ENCODE measurements at regions not wholly inside any gene's neighbourhood (a gene's known extent, or its start where the extent isn't known, plus 50 kb on each side); places are given as distances from the start of the nearest gene placed in this dataset.

GRCh38 chr9:81758123-81758797 lies 68.9 kb upstream of the TLE1 start:
- in situ Hi-C loops (cut with HindIII; ENCODE audit: low sequenced_read_pairs): no loop called here
- no peak for TF ChIP-seq CTCF (IDR thresholded peaks at IDR 0.05; ENCODE audit: low read depth, low read length, missing control alignments)
- DNase-seq (ENCODE audit: low read depth): no peak
- H3K4me3 ChIP-seq (ENCODE audit: low read depth, low read length): no peak overlapping the region

DNA sequence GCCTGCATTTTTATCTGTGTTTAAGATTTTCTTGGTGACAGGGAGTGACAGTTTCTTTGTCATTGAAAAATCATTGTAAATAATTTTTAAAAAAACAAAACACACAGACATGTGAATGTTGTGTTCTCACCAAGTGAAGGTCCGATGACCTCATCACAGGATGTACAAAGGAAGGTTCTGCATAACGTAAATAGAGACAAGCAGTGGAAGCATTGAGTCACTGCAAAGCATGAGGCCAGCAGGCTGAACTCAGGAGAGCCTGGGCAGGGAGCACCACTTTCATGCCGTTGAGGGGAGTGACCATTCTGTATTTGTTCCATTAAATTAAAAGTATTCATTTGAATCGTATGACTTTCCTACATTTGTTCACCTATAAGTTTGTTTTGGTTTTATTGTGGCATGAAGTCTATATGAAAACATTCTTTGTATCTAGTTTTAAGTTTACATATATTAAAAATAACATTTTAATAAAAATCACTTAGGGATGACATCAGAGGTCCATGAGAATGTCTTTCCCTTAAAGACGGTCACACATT lies 70.4 kb upstream of the TLE1 start:
- no peak for TF ChIP-seq CTCF (IDR thresholded peaks at IDR 0.05; ENCODE audit: low read depth, low read length, missing control alignments)
- DNase-seq (ENCODE audit: low read depth): peak; percentile 78
- in situ Hi-C loops (cut with HindIII; ENCODE audit: low sequenced_read_pairs): no loop called here
- no peak overlapping the region for H3K4me3 ChIP-seq (ENCODE audit: low read depth, low read length)

DNA sequence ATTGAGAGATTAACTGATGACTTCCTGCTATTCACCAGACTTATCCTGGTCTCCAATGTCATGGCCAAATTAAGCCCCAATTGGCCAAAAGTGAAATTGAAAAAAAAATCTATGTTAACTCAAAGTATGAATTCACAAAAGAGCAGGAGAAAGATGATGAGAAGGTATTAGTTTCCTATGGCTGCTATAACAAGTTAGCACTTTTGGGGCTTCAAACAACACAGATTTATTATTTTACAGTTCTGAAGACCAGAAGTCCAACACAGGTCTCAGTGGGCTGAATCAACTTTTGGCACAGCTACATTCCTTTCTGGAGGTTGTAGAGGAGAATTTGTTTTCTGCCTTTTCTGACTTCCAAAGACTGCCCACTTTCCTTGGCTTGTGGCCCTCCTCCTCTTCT lies 78.6 kb upstream of the TLE1 start:
- no peak overlapping the region for H3K4me3 ChIP-seq (ENCODE audit: low read depth, low read length)
- no peak for TF ChIP-seq CTCF (IDR thresholded peaks at IDR 0.05; ENCODE audit: low read depth, low read length, missing control alignments)
- in situ Hi-C loops (cut with HindIII; ENCODE audit: low sequenced_read_pairs): no loop called here
- DNase-seq (ENCODE audit: low read depth): no peak

DNA sequence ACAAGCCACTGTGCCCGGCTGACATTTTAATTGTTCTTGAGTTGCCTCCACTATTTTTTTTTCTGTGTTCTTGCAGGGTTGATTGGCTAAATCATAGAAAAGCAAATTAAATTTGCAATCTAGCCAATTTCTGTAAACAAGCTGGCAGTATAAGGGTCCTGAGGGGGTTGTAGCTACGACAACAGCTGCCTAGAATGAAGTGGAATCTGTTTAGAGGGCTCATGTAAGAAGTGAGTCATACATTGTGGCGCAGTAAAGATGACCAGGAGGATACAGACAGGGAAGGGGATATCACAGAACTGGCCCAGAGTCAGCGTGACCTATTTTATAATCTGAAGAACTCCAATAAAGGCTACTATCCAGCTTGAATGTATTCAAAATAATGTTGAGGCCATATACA lies 82.2 kb upstream of the TLE1 start:
- DNase-seq (ENCODE audit: low read depth): no peak
- no peak for TF ChIP-seq CTCF (IDR thresholded peaks at IDR 0.05; ENCODE audit: low read depth, low read length, missing control alignments)
- no peak overlapping the region for H3K4me3 ChIP-seq (ENCODE audit: low read depth, low read length)
- in situ Hi-C loops (cut with HindIII; ENCODE audit: low sequenced_read_pairs): no loop called here

GRCh38 chr9:81772144-81772543 lies 82.8 kb upstream of the TLE1 start:
- in situ Hi-C loops (cut with HindIII; ENCODE audit: low sequenced_read_pairs): no loop called here
- TF ChIP-seq CTCF (IDR thresholded peaks at IDR 0.05; ENCODE audit: low read depth, low read length, missing control alignments): no peak
- H3K4me3 ChIP-seq (ENCODE audit: low read depth, low read length): no peak overlapping the region
- DNase-seq (ENCODE audit: low read depth): no peak

- H3K4me3 ChIP-seq (ENCODE audit: low read depth, low read length): no peak overlapping the region
- no peak for DNase-seq (ENCODE audit: low read depth)
- no peak for TF ChIP-seq CTCF (IDR thresholded peaks at IDR 0.05; ENCODE audit: low read depth, low read length, missing control alignments)
- in situ Hi-C loops (cut with HindIII; ENCODE audit: low sequenced_read_pairs): no loop called here
Measured at GRCh38 chr9:81776390-81776789, 87.0 kb upstream of the TLE1 start.
